GM12865 (cell line): ENCODE measurements at regions not wholly inside any gene's neighbourhood (a gene's known extent, or its start where the extent isn't known, plus 50 kb on each side); places are given as distances from the start of the nearest gene placed in this dataset.
"Not testable (repeated sequence)": the region's sequence is repeated elsewhere in the genome, so short reads cannot be mapped to it uniquely, and the experiment has no call there.

ENCODE experiments used
- DNase-seq: peaks from one replicate; pipeline ENCODE4 v3.0.0; 2010; ENCODE audit warnings: low read depth
- H3K4me3 ChIP-seq: 2 replicates; pipeline ENCODE4 v1.5.1; 2011; ENCODE audit warnings: mild to moderate bottlenecking, low read depth, low read length, control low read depth
- CTCF ChIP-seq: IDR thresholded peaks from 2 replicates; pipeline ENCODE4 v1.5.1; 2011; ENCODE audit warnings: low read length, control low read depth, low read depth, inconsistent platforms; ENCODE audit not compliant: insufficient read depth; ENCODE audit errors: missing control alignments

GRCh38 chr1:29801561-29801973 lies 565.2 kb downstream of the PTPRU start:
- no peak for DNase-seq
- no peak for TF ChIP-seq CTCF
- H3K4me3 ChIP-seq: no peak overlapping the region

DNA sequence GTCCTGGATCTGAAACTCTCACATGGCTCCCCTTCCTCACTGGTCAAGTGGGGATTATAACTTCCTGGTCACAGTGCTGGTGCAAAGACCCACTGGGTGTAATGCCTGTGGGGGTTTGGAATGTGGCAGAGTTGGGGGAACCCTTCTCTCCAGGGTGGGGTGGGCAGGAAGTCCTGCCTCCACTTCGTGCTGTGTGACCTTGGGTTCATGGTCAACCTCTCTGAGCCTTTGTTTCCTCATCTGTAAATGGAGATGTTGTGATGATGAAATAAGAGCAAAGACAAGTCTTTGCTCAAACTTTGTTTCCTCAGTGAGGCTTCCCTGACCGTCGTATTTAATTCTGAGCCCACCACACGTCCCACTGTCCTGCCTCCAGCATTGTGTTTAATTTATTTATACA lies 564.7 kb downstream of the PTPRU start:
- DNase-seq: no peak
- H3K4me3 ChIP-seq: no peak overlapping the region
- TF ChIP-seq CTCF: no peak

DNA sequence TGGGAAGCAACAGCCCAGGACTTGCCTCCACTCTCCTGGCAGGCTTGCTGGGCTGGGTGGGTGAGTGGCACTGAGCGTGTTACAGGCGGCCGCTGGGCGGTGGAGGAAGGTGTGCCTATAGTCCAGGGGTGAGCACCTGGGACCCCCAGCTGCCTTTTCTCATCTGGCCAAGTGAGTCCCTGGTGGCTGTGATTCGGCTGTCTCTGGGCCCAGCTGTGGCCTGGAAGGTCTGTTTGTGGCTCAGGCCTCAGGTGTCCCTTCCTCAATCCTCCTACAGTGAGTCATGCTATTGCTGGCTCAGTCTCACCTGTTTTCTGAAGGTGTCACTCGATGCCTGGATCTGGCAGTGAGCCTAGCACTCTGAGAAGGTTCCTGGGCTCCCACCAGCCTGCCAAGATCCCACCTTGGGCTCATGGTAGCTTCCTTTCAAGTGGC lies 564.2 kb downstream of the PTPRU start:
- H3K4me3 ChIP-seq: no peak overlapping the region
- TF ChIP-seq CTCF: no peak
- DNase-seq: no peak

GRCh38 chr1:29800120-29800519 lies 563.8 kb downstream of the PTPRU start:
- no peak for DNase-seq
- TF ChIP-seq CTCF: no peak
- no peak overlapping the region for H3K4me3 ChIP-seq

DNA sequence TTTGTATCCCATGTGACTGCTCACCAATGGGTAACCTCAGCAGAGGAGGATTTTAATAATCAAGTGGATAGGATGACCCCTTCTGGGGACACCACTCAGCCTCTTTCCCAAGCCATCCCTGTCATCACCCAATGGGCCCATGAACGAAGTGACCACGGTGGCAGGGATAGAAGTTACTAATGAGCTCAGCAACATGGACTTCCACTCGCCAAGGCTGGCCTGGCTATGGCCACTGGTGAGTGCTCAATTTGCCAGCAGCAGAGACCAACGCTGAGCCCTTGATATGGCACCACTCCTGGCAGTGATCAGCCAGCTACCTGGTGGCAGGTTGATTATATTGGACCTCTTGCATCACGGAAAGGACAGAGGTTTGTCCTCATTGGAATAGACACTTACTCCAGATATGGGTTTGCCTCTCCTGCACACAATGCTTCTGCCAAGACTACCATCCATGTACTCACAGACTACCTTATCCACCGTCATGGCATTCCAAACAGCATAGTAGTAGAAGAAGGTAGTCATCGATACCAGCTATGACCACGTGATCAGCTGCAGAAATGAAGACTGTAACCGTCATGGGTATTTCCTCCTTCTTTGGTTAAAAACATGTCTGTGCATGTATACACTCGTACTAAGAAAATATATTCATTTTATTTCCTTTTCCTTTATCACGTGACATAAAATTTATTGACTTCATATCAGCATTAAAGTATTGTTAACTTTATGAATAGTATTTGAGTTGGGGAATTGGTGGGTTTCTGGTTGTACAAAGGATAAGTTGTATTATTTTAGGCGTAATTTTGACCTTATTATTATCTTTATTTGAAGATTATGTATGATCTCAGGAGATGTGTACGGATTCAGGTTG lies 562.6 kb downstream of the PTPRU start:
- no peak overlapping the region for H3K4me3 ChIP-seq
- TF ChIP-seq CTCF: no peak
- no peak for DNase-seq

- not testable (repeated sequence) for H3K4me3 ChIP-seq, DNase-seq
Observed at GRCh38 chr1:29797125-29797524, 560.8 kb downstream of the PTPRU start.

GRCh38 chr1:29795965-29796364 lies 559.6 kb downstream of the PTPRU start:
- not testable (repeated sequence) for DNase-seq, H3K4me3 ChIP-seq

GRCh38 chr1:29793653-29794348 lies 557.5 kb downstream of the PTPRU start:
- DNase-seq: no peak
- TF ChIP-seq CTCF: no peak
- H3K4me3 ChIP-seq: no peak overlapping the region
